ENCODE measurements at regions not wholly inside any gene's neighbourhood (a gene's known extent, or its start where the extent isn't known, plus 50 kb on each side); places are given as distances from the start of the nearest gene placed in this dataset.

- DNase-seq (ENCODE audit: low read depth in 1 of 2, low spot score in 2 of 2) (no peak), FAIRE-seq (no peak)
- ChIA-PET CTCF (ENCODE audit: partially characterized antibody) (no interaction called here), POLR2A (ENCODE audit: partially characterized antibody) (no interaction called here)
- no peak overlapping the region for H3K14ac ChIP-seq (ENCODE audit: insufficient read length)
- H2AK5ac ChIP-seq (ENCODE audit: low read depth, low read length): no peak overlapping the region
- no peaks in the 10 kb centered on the region for H3K79me2 ChIP-seq (ENCODE audit: control insufficient read depth in 1 of 2, insufficient read depth in 2 of 2, low read length in 2 of 2)
- H4K5ac ChIP-seq (ENCODE audit: insufficient read length, low read depth, low read length): no peak overlapping the region
- H3K23ac ChIP-seq (ENCODE audit: insufficient read length): no peak overlapping the region
- no peak overlapping the region for H2BK15ac ChIP-seq (ENCODE audit: low read length)
- H3K9ac ChIP-seq (replicated peaks in 1 of 4; ENCODE audit: extremely low read depth in 1 of 4, low read depth in 3 of 4, low read length in 3 of 4): no peak overlapping the region
- TF ChIP-seq GABPA (IDR thresholded peaks at IDR 0.05; ENCODE audit: borderline replicate concordance, insufficient read depth, low read length) (no peak), NRF1 (IDR thresholded peaks at IDR 0.05; ENCODE audit: low read depth, low read length) (no peak), RAD21 (IDR thresholded peaks at IDR 0.05 in 1 of 2, conservative IDR thresholded peaks at IDR 0.05 in 1 of 2; ENCODE audit: low read depth in 2 of 2, low read length in 2 of 2) (no peak), KDM5A (IDR thresholded peaks at IDR 0.05; ENCODE audit: low read length) (no peak)
- H3K27ac ChIP-seq (ENCODE audit: low read depth, low read length): no peak overlapping the region
- no peak overlapping the region for H4K91ac ChIP-seq (replicated peaks; ENCODE audit: insufficient read length, low read length)
- no peak overlapping the region for H2BK120ac ChIP-seq (replicated peaks; ENCODE audit: low read depth, low read length)
- no peak overlapping the region for H2BK20ac ChIP-seq (ENCODE audit: low read length)
- no peaks in the 10 kb centered on the region for H3K4me1 ChIP-seq (replicated peaks in 1 of 4; ENCODE audit: control insufficient read depth in 3 of 4, insufficient read depth in 4 of 4, low read length in 3 of 4)
- H4K8ac ChIP-seq (ENCODE audit: extremely low read depth, insufficient read depth, low read length): no peak overlapping the region
- H3K79me1 ChIP-seq (ENCODE audit: low read depth, low read length): no peaks in the 10 kb centered on the region
- no peak overlapping the region for H3K56ac ChIP-seq (replicated peaks; ENCODE audit: insufficient read length, low read depth, low read length)
- H2BK12ac ChIP-seq (ENCODE audit: low read depth, low read length): no peak overlapping the region
- no peak overlapping the region for H3K4me3 ChIP-seq (ENCODE audit: extremely low read depth in 1 of 4, insufficient read depth in 2 of 4, low read depth in 3 of 4, low read length in 4 of 4)
- peaks cover 13% of the 10 kb centered on the region; the same call in 1 of the 2 replicates for H3K23me2 ChIP-seq (ENCODE audit: low read depth, low read length)
- H2AFZ ChIP-seq (ENCODE audit: low read length): no peak overlapping the region
- no peaks in the 10 kb centered on the region for H4K20me1 ChIP-seq (replicated peaks in 1 of 2; ENCODE audit: control insufficient read depth in 1 of 2, insufficient read depth in 2 of 2, low read length in 2 of 2)
- no peak overlapping the region for H2BK5ac ChIP-seq (ENCODE audit: low read depth, low read length)
- no peak overlapping the region for H3K4me2 ChIP-seq (ENCODE audit: insufficient read depth in 1 of 2, low read depth in 2 of 2, low read length in 2 of 2)
- WGBS, 2 experiments (ENCODE audit: extremely low coverage in 1 of 2, insufficient coverage in 1 of 2, insufficient read length in 1 of 2, insufficient replicate concordance in 2 of 2, low coverage in 1 of 2, low lambda C conversion rate in 2 of 2, missing lambda C conversion rate in 1 of 2): 83 to 100% methylated on average over 4 to 9 of the region's 9 CpGs
- H3K9me3 ChIP-seq (ENCODE audit: insufficient read depth in 2 of 2, low read depth in 1 of 2, low read length in 1 of 2): no peaks in the 10 kb centered on the region; a peak in 1 of 4 replicates
- no peak overlapping the region for H3K18ac ChIP-seq (ENCODE audit: extremely low read depth, low read length)
- no peaks in the 10 kb centered on the region for H3K36me3 ChIP-seq (ENCODE audit: control insufficient read depth in 2 of 4, insufficient read depth in 4 of 4, low read length in 3 of 4)
- no peak overlapping the region for H3K4ac ChIP-seq (replicated peaks; ENCODE audit: insufficient read length, low read depth, low read length)
- H3K27me3 ChIP-seq (replicated peaks in 1 of 4; ENCODE audit: control insufficient read depth in 3 of 4, extremely low read depth in 1 of 4, insufficient read depth in 3 of 4, low read length in 3 of 4): no peaks in the 10 kb centered on the region
Measured at GRCh38 chr2:241968417-241968816, 98.9 kb downstream of the RTP5 start.

All from H1 (cell line).